H9 (cell line): ENCODE measurements at regions not wholly inside any gene's neighbourhood (a gene's known extent, or its start where the extent isn't known, plus 50 kb on each side); places are given as distances from the start of the nearest gene placed in this dataset.

Experiments
- DNase-seq: peaks from one replicate; pipeline ENCODE4 v3.0.0-alpha.2; 2017
- H2AFZ ChIP-seq: one replicate; pipeline ENCODE4 v1.6.1; 2013; ENCODE audit warnings: mild to moderate bottlenecking, low read length, control low read depth, moderate library complexity
- H2AK5ac ChIP-seq: 2 replicates; pipeline ENCODE4 v1.6.1; 2013; ENCODE audit warnings: low read length, control low read depth, mixed read lengths; ENCODE audit not compliant: insufficient read length
- H2BK120ac ChIP-seq: one replicate; pipeline ENCODE4 v1.6.1; 2013; ENCODE audit warnings: low read depth, mild to moderate bottlenecking, low read length, control low read depth, inconsistent platforms; ENCODE audit not compliant: poor library complexity, severe bottlenecking
- H2BK12ac ChIP-seq: 2 replicates; pipeline ENCODE4 v1.6.1; 2013; ENCODE audit warnings: low read length, control low read depth, mixed read lengths, low read depth; ENCODE audit not compliant: insufficient read length
- H2BK15ac ChIP-seq: 2 replicates; pipeline ENCODE4 v1.6.1; 2013; ENCODE audit warnings: low read depth, low read length, control low read depth
- H2BK20ac ChIP-seq: one replicate; pipeline ENCODE4 v1.6.1; 2013; ENCODE audit warnings: low read depth, mild to moderate bottlenecking, low read length, control low read depth, inconsistent platforms; ENCODE audit not compliant: poor library complexity, severe bottlenecking
- H2BK5ac ChIP-seq: 2 replicates; pipeline ENCODE4 v1.6.1; 2013; ENCODE audit warnings: low read length, control low read depth, mixed read lengths; ENCODE audit not compliant: insufficient read length
- H3K14ac ChIP-seq: 2 replicates; pipeline ENCODE4 v1.6.1; 2013; ENCODE audit warnings: low read length, control low read depth; ENCODE audit not compliant: insufficient read depth
- H3K18ac ChIP-seq: 2 replicates; pipeline ENCODE4 v1.6.1; 2013; ENCODE audit warnings: low read depth, mild to moderate bottlenecking, mixed read lengths, low read length, control low read depth; ENCODE audit not compliant: insufficient read length
- H3K23ac ChIP-seq: 2 replicates; pipeline ENCODE4 v1.6.1; 2013; ENCODE audit warnings: low read length, control low read depth, mixed read lengths, low read depth; ENCODE audit not compliant: insufficient read length
- H3K23me2 ChIP-seq: 2 replicates; pipeline ENCODE4 v1.6.1; 2013; ENCODE audit warnings: low read depth, mild to moderate bottlenecking, mixed read lengths, low read length, control low read depth; ENCODE audit not compliant: insufficient read length, poor library complexity, severe bottlenecking
- H3K27ac ChIP-seq: 2 replicates; pipeline ENCODE4 v1.5.1; 2013; ENCODE audit warnings: low read length, control low read depth, mixed read lengths, low read depth; ENCODE audit not compliant: insufficient read length
- H3K27me3 ChIP-seq: 2 replicates; pipeline ENCODE4 v1.6.1; 2013; ENCODE audit warnings: low read length, control low read depth, inconsistent platforms; ENCODE audit not compliant: insufficient read depth
- H3K4ac ChIP-seq: 2 replicates; pipeline ENCODE4 v1.6.1; 2013; ENCODE audit warnings: low read depth, mild to moderate bottlenecking, control low read depth, inconsistent platforms, low read length, moderate library complexity
- H3K4me1 ChIP-seq: 2 replicates; pipeline ENCODE4 v1.6.1; 2013; ENCODE audit warnings: low read length, control low read depth, inconsistent platforms; ENCODE audit not compliant: insufficient read depth
- H3K4me2 ChIP-seq: 2 replicates; pipeline ENCODE4 v1.6.1; 2013; ENCODE audit warnings: low read length, control low read depth, mixed read lengths; ENCODE audit not compliant: insufficient read length, insufficient read depth
- H3K56ac ChIP-seq: 2 replicates; pipeline ENCODE4 v1.6.1; 2013; ENCODE audit warnings: low read depth, mild to moderate bottlenecking, mixed read lengths, low read length, control low read depth; ENCODE audit not compliant: insufficient read length
- H3K79me1 ChIP-seq: 2 replicates; pipeline ENCODE4 v1.6.1; 2013; ENCODE audit warnings: low read depth, mild to moderate bottlenecking, moderate library complexity, low read length, control low read depth, inconsistent platforms; ENCODE audit not compliant: insufficient read depth, poor library complexity, severe bottlenecking
- H3K79me2 ChIP-seq: 2 replicates; pipeline ENCODE4 v1.6.1; 2013; ENCODE audit warnings: low read length, control low read depth, inconsistent platforms; ENCODE audit not compliant: insufficient read depth
- H3K9ac ChIP-seq: 2 replicates; pipeline ENCODE4 v1.6.1; 2013; ENCODE audit warnings: low read length, control low read depth, mixed read lengths; ENCODE audit not compliant: insufficient read length; ENCODE audit errors: extremely low read depth
- H3K9me3 ChIP-seq: one replicate; pipeline ENCODE4 v1.6.1; 2013; ENCODE audit warnings: low read depth, low read length, inconsistent platforms; ENCODE audit not compliant: control insufficient read depth
- H3T11ph ChIP-seq: one replicate; pipeline ENCODE4 v1.6.1; 2013; ENCODE audit warnings: mild to moderate bottlenecking, low read length, control low read depth, inconsistent platforms
- H4K20me1 ChIP-seq: one replicate; pipeline ENCODE4 v1.6.1; 2013; ENCODE audit not compliant: control insufficient read depth, insufficient read length, insufficient read depth
- H4K5ac ChIP-seq: 2 replicates; pipeline ENCODE4 v1.6.1; 2013; ENCODE audit warnings: low read depth, mild to moderate bottlenecking, mixed read lengths, low read length, control low read depth; ENCODE audit not compliant: insufficient read length
- H4K8ac ChIP-seq: replicated peaks from 2 replicates; pipeline ENCODE4 v1.6.1; 2013; ENCODE audit warnings: low read length, control low read depth, mixed read lengths, low read depth; ENCODE audit not compliant: insufficient read length
- H4K91ac ChIP-seq: 2 replicates; pipeline ENCODE4 v1.6.1; 2013; ENCODE audit warnings: low read depth, mild to moderate bottlenecking, moderate library complexity, mixed read lengths, low read length, control low read depth; ENCODE audit not compliant: insufficient read length
- H3K27ac Mint-ChIP-seq, 3 experiments: 2 replicates in 2 of 3; 3 replicates in 1 of 3; pipeline ENCODE4 v1.8.0; 2020 to 2021; ENCODE audit warnings: mixed read lengths in 3 of 3, mild to moderate bottlenecking in 1 of 3, moderate library complexity in 1 of 3
- H3K27me3 Mint-ChIP-seq: 2 replicates; pipeline ENCODE4 v1.8.0; 2021; ENCODE audit warnings: low read depth, mild to moderate bottlenecking, moderate library complexity, mixed read lengths
- H3K36me3 Mint-ChIP-seq, 3 experiments: 2 replicates in 2 of 3; 3 replicates in 1 of 3; pipeline ENCODE4 v1.8.0; 2020 to 2021; ENCODE audit warnings: low read depth in 3 of 3, mixed read lengths in 3 of 3; ENCODE audit not compliant: insufficient read depth in 1 of 3
- H3K4me1 Mint-ChIP-seq, 2 experiments: 2 replicates each; pipeline ENCODE4 v1.8.0; 2020; ENCODE audit warnings: mixed read lengths in 2 of 2
- H3K4me3 Mint-ChIP-seq, 2 experiments: 2 replicates in 1 of 2; 3 replicates in 1 of 2; pipeline ENCODE4 v1.8.0; 2020 to 2021; ENCODE audit warnings: mild to moderate bottlenecking in 2 of 2, mixed read lengths in 2 of 2, moderate library complexity in 1 of 2
- H3K9me3 Mint-ChIP-seq, 2 experiments: 2 replicates in 1 of 2; 3 replicates in 1 of 2; pipeline ENCODE4 v1.8.0; 2020; ENCODE audit warnings: mild to moderate bottlenecking in 2 of 2, mixed read lengths in 2 of 2, moderate library complexity in 1 of 2
- WGBS: extraction: QIAGEN DNeasy Blood & Tissue Kit; methylation state at CpG from one replicate; pipeline ENCODE4 v1.1.7; 2013; ENCODE audit warnings: missing lambda C conversion rate, low lambda C conversion rate, mixed read lengths; ENCODE audit not compliant: insufficient read length; ENCODE audit errors: extremely low coverage; 5-methylcytosine and 5-hydroxymethylcytosine counted together
- TF ChIP-seq, protein P1 (sequence below): fragments of 200-600 bp; sonication (generic); conservative IDR thresholded peaks from 3 replicates; pipeline ENCODE4 v1.8.0; 2021; ENCODE audit warnings: antibody characterized with exemption, mild to moderate bottlenecking

GRCh38 chr7:46937826-46938225 lies 644.1 kb downstream of the TNS3 start:
- Histone ChIP-seq H3K27ac (no peak overlapping the region), H4K91ac (no peak overlapping the region), H3K4ac (no peak overlapping the region), H4K20me1 (no peaks in the 10 kb centered on the region), H3K23me2 (no peaks in the 10 kb centered on the region), H3K56ac (no peak overlapping the region), H2AFZ (no peak overlapping the region), H3K4me2 (no peak overlapping the region), H3K79me2 (no peaks in the 10 kb centered on the region), H4K8ac (no peak overlapping the region), H3T11ph (no peak overlapping the region), H3K79me1 (no peaks in the 10 kb centered on the region), H2AK5ac (no peak overlapping the region), H3K4me1 (no peaks in the 10 kb centered on the region), H2BK5ac (no peak overlapping the region), H2BK15ac (no peak overlapping the region), H3K27me3 (no peaks in the 10 kb centered on the region), H4K5ac (no peak overlapping the region), H3K23ac (no peak overlapping the region), H3K18ac (no peak overlapping the region), H3K14ac (no peak overlapping the region), H2BK20ac (no peak overlapping the region), H3K9me3 (no peaks in the 10 kb centered on the region), H3K9ac (no peak overlapping the region), H2BK120ac (no peak overlapping the region), H2BK12ac (no peak overlapping the region)
- Mint-ChIP-seq H3K36me3 (no peaks in the 10 kb centered on the region), H3K27me3 (peaks cover 3% of the 10 kb centered on the region), H3K27ac (no peak overlapping the region), H3K9me3 (no peaks in the 10 kb centered on the region), H3K4me3 (no peak overlapping the region), H3K4me1 (no peaks in the 10 kb centered on the region)
- TF ChIP-seq, protein P1, sequence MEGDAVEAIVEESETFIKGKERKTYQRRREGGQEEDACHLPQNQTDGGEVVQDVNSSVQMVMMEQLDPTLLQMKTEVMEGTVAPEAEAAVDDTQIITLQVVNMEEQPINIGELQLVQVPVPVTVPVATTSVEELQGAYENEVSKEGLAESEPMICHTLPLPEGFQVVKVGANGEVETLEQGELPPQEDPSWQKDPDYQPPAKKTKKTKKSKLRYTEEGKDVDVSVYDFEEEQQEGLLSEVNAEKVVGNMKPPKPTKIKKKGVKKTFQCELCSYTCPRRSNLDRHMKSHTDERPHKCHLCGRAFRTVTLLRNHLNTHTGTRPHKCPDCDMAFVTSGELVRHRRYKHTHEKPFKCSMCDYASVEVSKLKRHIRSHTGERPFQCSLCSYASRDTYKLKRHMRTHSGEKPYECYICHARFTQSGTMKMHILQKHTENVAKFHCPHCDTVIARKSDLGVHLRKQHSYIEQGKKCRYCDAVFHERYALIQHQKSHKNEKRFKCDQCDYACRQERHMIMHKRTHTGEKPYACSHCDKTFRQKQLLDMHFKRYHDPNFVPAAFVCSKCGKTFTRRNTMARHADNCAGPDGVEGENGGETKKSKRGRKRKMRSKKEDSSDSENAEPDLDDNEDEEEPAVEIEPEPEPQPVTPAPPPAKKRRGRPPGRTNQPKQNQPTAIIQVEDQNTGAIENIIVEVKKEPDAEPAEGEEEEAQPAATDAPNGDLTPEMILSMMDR: no peak
- DNase-seq: no peak
- WGBS: no CpG with 5 or more reads among the region's 3 CpGs
